C4-2B (cell line): ENCODE measurements at regions not wholly inside any gene's neighbourhood (a gene's known extent, or its start where the extent isn't known, plus 50 kb on each side); places are given as distances from the start of the nearest gene placed in this dataset.
"Not testable (repeated sequence)": the region's sequence is repeated elsewhere in the genome, so short reads cannot be mapped to it uniquely, and the experiment has no call there.

Experiments used
- H3K27ac ChIP-seq: fragments of 450-650 bp; 2 replicates; pipeline ENCODE4 v1.5.1; 2017
- CTCF ChIP-seq: fragments of 450-650 bp; conservative IDR thresholded peaks from 2 replicates; pipeline ENCODE4 v1.5.1; 2017; ENCODE audit warnings: mild to moderate bottlenecking
- ZFX ChIP-seq: fragments of 450-650 bp; IDR thresholded peaks from 2 replicates; pipeline ENCODE4 v1.6.1; 2017

- H3K27ac ChIP-seq, result no peak overlapping the region
- TF ChIP-seq CTCF (no peak), ZFX (no peak)
Observed at GRCh38 chr5:110289512-110289810, 437.0 kb downstream of the TMEM232 start.

GRCh38 chr5:110290542-110290941 lies 435.9 kb downstream of the TMEM232 start:
- no peak overlapping the region for H3K27ac ChIP-seq
- TF ChIP-seq ZFX, result no peak
- TF ChIP-seq CTCF, result no peak

- no peak overlapping the region for H3K27ac ChIP-seq
- no peak for TF ChIP-seq CTCF
- no peak for TF ChIP-seq ZFX
Observed at GRCh38 chr5:110294281-110294680, 432.2 kb downstream of the TMEM232 start.

GRCh38 chr5:110297152-110297670 lies 429.3 kb downstream of the TMEM232 start:
- no peak overlapping the region for H3K27ac ChIP-seq
- TF ChIP-seq ZFX (no peak), CTCF (no peak)

GRCh38 chr5:110304176-110304575 lies 422.3 kb downstream of the TMEM232 start:
- TF ChIP-seq ZFX (no peak), CTCF (no peak)
- H3K27ac ChIP-seq, result no peak overlapping the region

- no peak overlapping the region for H3K27ac ChIP-seq
- TF ChIP-seq ZFX (no peak), CTCF (no peak)
Observed at GRCh38 chr5:110306650-110307049, 419.8 kb downstream of the TMEM232 start.

- H3K27ac ChIP-seq, result no peak overlapping the region
- TF ChIP-seq CTCF (no peak), ZFX (no peak)
Observed at GRCh38 chr5:110309222-110309621, 417.2 kb downstream of the TMEM232 start.

GRCh38 chr5:110316566-110316965 lies 409.9 kb downstream of the TMEM232 start:
- H3K27ac ChIP-seq, result not testable (repeated sequence)
